OCI-LY7 (cell line): ENCODE measurements at regions not wholly inside any gene's neighbourhood (a gene's known extent, or its start where the extent isn't known, plus 50 kb on each side); places are given as distances from the start of the nearest gene placed in this dataset.

Experiments
- CTCF ChIP-seq: fragments of 200-600 bp; sonication (generic); conservative IDR thresholded peaks from 2 replicates; pipeline ENCODE4 v1.5.1; 2014; ENCODE audit warnings: mild to moderate bottlenecking, antibody characterized with exemption, low read length, moderate library complexity, mixed read lengths
- EZH2phosphoT487 ChIP-seq: fragments of 200-600 bp; sonication (generic); IDR thresholded peaks from 2 replicates; pipeline ENCODE4 v1.6.1; 2018; ENCODE audit warnings: low read depth, borderline replicate concordance, mild to moderate bottlenecking, mixed run types, antibody characterized with exemption, low read length, moderate library complexity, mixed read lengths

DNA sequence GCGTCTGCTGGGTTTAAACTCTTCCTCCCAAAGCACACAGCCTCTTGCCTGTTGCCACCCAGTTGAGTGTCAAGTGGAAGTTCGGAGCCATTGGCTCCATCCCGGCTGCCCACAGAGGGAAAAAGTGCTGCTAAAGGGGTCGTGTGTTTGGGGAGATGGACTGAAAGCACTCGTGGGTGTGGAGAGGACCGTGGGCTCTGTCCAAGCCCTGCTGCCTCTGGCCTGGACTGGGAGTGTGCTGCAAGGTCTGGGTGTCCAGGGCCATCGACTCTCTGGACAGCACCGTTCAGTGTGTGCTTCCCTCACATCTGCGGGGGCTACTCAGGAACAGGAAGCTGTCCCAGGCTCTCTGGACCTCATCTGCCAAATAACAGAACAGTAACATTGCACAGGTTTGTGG, 269.3 kb downstream of the DLL1 start:
- TF ChIP-seq CTCF (no peak), EZH2phosphoT487 (no peak)
